ENCODE measurements at regions not wholly inside any gene's neighbourhood (a gene's known extent, or its start where the extent isn't known, plus 50 kb on each side); places are given as distances from the start of the nearest gene placed in this dataset.

- intact Hi-C loops (cut with DNase I) = no loop called here
- Histone ChIP-seq H3K27ac (no peak overlapping the region), H3K27me3 (no peaks in the 10 kb centered on the region), H3K4me3 (no peak overlapping the region), H3K9me3 (no peaks in the 10 kb centered on the region), H3K4me1 (ENCODE audit: insufficient read depth) (no peaks in the 10 kb centered on the region), H3K36me3 (no peaks in the 10 kb centered on the region)
- no peak for TF ChIP-seq POLR2A (IDR thresholded peaks at IDR 0.05)
- TF ChIP-seq CTCF (IDR thresholded peaks at IDR 0.05) = no peak
- TF ChIP-seq EP300 (IDR thresholded peaks at IDR 0.05) = no peak
- WGBS, 3 donors = 65 to 81% (median 73%) methylated on average over 7 of the region's 7 CpGs
- no peak for DNase-seq
These were observed 149.0 kb upstream of the UNC5B start for GRCh38 chr10:71063401-71063800.

DNA sequence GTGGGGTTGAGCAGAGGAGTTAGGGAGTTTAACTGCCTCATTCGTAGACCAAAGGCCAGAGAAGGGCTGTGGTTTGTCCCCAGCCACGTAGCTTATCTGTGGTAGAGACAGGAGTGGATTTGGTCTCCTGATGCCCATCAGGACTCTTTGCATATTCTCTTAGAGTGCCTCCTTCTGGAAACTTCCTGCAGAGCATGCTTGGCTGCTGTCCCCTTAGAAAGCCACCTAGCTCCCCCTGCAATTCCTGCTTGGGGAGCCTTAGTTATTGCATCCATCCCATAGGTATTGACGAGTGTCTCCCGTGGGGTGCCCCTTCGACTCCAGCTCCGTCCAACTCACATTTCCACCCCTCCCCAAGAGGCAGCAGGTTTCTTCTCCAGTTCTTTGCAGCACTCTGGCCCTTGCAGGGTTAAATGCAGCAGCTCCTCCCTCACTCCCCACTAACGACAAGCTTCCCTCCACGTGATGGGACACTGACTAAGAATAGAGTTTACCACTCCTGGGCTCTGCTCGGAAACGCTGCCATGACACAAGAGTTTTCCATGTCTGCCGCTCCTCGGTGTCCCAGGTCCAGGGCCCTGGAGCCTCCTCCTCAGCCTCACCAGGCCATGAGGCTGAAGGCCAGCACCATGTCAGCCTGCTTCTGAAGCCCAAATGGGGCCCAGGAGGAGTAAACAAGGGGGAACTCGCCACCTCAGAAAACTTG, 147.8 kb upstream of the UNC5B start:
- intact Hi-C loops (cut with DNase I) = no loop called here
- Histone ChIP-seq H3K36me3 (no peaks in the 10 kb centered on the region), H3K4me1 (ENCODE audit: insufficient read depth) (no peaks in the 10 kb centered on the region), H3K9me3 (no peaks in the 10 kb centered on the region), H3K27ac (no peak overlapping the region), H3K4me3 (no peak overlapping the region), H3K27me3 (no peaks in the 10 kb centered on the region)
- no peak for DNase-seq
- 59 to 64% (median 63%) methylated on average over 13 of the region's 13 CpGs for WGBS, 3 donors
- no peak for TF ChIP-seq CTCF (IDR thresholded peaks at IDR 0.05)
- no peak for TF ChIP-seq EP300 (IDR thresholded peaks at IDR 0.05)

GRCh38 chr10:71065659-71066058, 146.7 kb upstream of the UNC5B start:
- no peak for DNase-seq
- no peaks in the 10 kb centered on the region for H3K27me3 ChIP-seq
- no peaks in the 10 kb centered on the region for H3K36me3 ChIP-seq
- WGBS, 3 donors = 75 to 84% (median 81%) methylated on average over 4 of the region's 4 CpGs
- no peak for TF ChIP-seq CTCF (IDR thresholded peaks at IDR 0.05)
- no peak for TF ChIP-seq EP300 (IDR thresholded peaks at IDR 0.05)
- TF ChIP-seq POLR2A (IDR thresholded peaks at IDR 0.05) = no peak
- no peak overlapping the region for H3K4me3 ChIP-seq
- H3K27ac ChIP-seq = no peak overlapping the region
- no peaks in the 10 kb centered on the region for H3K9me3 ChIP-seq
- H3K4me1 ChIP-seq (ENCODE audit: insufficient read depth) = no peaks in the 10 kb centered on the region
- intact Hi-C loops (cut with DNase I) = no loop called here

- intact Hi-C loops (cut with DNase I) = no loop called here
- 82 to 88% (median 88%) methylated on average over 10 of the region's 10 CpGs for WGBS, 3 donors
- no peak for DNase-seq
- no peak overlapping the region for H3K27ac ChIP-seq
- H3K4me3 ChIP-seq = no peak overlapping the region
- H3K27me3 ChIP-seq = no peaks in the 10 kb centered on the region
- no peaks in the 10 kb centered on the region for H3K9me3 ChIP-seq
- no peaks in the 10 kb centered on the region for H3K4me1 ChIP-seq (ENCODE audit: insufficient read depth)
- TF ChIP-seq EP300 (IDR thresholded peaks at IDR 0.05) (no peak), POLR2A (IDR thresholded peaks at IDR 0.05) (no peak), CTCF (IDR thresholded peaks at IDR 0.05) (no peak)
- no peaks in the 10 kb centered on the region for H3K36me3 ChIP-seq
These were observed 145.8 kb upstream of the UNC5B start for GRCh38 chr10:71066600-71066999.

Measured in ovary (tissue), 7 donors.